GM19438 (cell line): ENCODE measurements at regions not wholly inside any gene's neighbourhood (a gene's known extent, or its start where the extent isn't known, plus 50 kb on each side); places are given as distances from the start of the nearest gene placed in this dataset.
"Not testable (repeated sequence)": the region's sequence is repeated elsewhere in the genome, so short reads cannot be mapped to it uniquely, and the experiment has no call there.

Source experiments
- ATAC-seq: cut with Tn5 transposase; IDR thresholded peaks from one replicate; pipeline ENCODE4 v1.9.1; 2021; ENCODE audit warnings: low read depth; ENCODE audit not compliant: unreplicated experiment

- no peak for ATAC-seq
These were observed 1985.7 kb upstream of the PRR20A start for GRCh38 chr13:55155046-55155445.

GRCh38 chr13:55159765-55160164 is 1981.0 kb upstream of the PRR20A start:
- no peak for ATAC-seq

- ATAC-seq: no peak
These were observed 1979.9 kb upstream of the PRR20A start for GRCh38 chr13:55160867-55161266.

- not testable (repeated sequence) for ATAC-seq
These were observed 1962.1 kb upstream of the PRR20A start for GRCh38 chr13:55178582-55178981.

GRCh38 chr13:55190996-55191395 is 1949.7 kb upstream of the PRR20A start:
- no peak for ATAC-seq

GRCh38 chr13:55199134-55199533 is 1941.6 kb upstream of the PRR20A start:
- no peak for ATAC-seq

- ATAC-seq: no peak
These were observed 1925.8 kb upstream of the PRR20A start for GRCh38 chr13:55214841-55215345.

DNA sequence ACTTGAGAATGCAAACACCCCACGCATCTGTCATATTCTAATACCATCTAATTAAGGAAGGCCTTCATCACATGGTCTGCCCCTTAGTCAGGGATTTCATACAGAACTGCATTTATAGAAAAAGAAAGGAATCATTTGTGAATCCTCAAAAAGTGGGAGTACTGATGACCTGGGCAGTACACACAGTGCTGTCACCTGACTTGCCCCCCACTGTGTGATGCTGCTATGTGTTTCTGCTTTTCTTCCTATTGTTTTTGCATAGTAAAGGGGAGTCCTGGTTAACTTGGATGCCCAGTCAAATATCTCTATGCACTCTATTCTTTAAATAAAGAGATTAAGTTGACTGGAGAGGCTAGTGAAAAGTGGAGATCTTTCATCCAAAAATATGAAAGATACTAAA is 1921.2 kb upstream of the PRR20A start:
- no peak for ATAC-seq

GRCh38 chr13:55229906-55230569 is 1910.7 kb upstream of the PRR20A start:
- ATAC-seq: no peak

- ATAC-seq: no peak
These were observed 1910.2 kb upstream of the PRR20A start for GRCh38 chr13:55230570-55230908.

- no peak for ATAC-seq
These were observed 1906.4 kb upstream of the PRR20A start for GRCh38 chr13:55234311-55234710.

GRCh38 chr13:55245005-55245644 is 1895.6 kb upstream of the PRR20A start:
- no peak for ATAC-seq

DNA sequence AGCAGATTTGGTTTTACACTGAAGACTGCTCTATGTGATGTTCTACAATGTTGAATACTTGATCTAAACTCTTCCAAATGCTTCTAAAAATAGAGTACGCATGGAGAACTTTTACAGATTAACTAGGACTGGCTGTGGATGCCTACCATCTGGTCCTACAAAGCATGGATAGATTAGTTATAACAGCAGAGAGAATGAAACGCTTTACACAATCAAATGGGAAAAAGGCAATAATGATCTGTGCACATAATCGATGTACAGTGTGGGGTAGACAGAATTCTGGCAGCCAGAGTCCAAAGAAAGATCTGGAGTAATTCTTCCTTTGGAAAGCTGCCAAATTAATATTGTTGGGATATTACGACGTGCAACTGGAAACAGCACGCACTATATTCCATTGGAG is 1885.5 kb upstream of the PRR20A start:
- ATAC-seq: no peak

DNA sequence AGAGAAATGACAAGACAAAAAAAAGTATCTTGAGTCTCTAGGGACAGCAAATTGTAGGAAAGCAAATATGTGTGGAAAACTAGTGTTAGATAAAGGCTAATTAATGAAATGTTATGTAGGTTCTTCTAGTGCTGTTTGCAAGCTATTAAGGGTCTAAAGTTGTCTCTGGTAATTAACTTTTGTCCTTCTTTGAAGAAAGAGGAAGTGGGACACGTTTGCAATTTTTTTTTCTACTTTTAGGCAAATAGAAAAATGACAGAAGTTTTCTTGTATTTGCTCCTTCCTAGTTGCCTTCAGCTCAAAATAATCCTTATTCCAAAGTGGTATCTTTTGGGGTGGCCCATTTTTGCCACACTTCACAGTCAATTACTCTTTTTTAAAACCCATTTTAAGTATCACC is 1877.7 kb upstream of the PRR20A start:
- ATAC-seq: no peak

GRCh38 chr13:55266644-55267043 is 1874.1 kb upstream of the PRR20A start:
- ATAC-seq: no peak

- ATAC-seq: no peak
These were observed 1842.5 kb upstream of the PRR20A start for GRCh38 chr13:55298201-55298600.

DNA sequence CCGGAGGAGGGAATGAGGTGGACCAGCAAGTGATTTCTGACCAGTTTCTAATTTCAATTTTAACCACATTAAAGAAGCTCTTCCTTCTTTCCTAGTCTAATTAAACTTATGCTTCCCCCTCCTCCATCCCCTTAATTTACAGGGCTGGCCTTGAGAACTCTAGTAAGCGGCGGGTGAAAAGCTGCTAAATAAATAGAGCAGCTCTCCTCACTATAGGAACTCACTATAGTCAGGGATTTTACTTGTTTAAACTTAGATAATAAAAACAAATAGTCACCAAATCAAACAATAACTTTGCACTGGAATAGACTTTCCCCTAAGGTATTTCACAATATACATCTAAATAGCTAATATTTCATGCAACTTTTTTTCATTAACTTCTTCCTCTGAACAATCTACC is 1838.2 kb upstream of the PRR20A start:
- no peak for ATAC-seq

DNA sequence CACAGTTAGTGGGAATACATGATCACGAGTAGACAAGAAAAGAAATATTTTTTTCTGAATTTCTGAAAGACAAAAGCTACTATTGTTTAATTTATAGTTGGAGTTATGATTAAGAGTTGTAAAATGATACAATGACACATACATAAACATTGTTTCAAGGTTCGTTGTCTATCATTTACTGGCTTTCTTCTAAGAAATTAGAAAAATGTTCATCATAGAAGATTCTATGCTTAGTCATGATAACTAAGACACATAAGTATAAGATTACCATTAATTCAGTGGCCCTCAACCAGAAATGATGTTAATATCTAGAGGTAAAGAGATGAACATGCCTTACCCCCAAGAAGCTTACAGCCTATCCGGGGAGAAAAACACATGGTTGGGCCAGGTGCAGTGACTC is 1832.8 kb upstream of the PRR20A start:
- ATAC-seq: no peak

GRCh38 chr13:55341891-55342290 is 1798.8 kb upstream of the PRR20A start:
- no peak for ATAC-seq

GRCh38 chr13:55345224-55345623 is 1795.5 kb upstream of the PRR20A start:
- no peak for ATAC-seq

- ATAC-seq: no peak
These were observed 1793.2 kb upstream of the PRR20A start for GRCh38 chr13:55347528-55347927.

DNA sequence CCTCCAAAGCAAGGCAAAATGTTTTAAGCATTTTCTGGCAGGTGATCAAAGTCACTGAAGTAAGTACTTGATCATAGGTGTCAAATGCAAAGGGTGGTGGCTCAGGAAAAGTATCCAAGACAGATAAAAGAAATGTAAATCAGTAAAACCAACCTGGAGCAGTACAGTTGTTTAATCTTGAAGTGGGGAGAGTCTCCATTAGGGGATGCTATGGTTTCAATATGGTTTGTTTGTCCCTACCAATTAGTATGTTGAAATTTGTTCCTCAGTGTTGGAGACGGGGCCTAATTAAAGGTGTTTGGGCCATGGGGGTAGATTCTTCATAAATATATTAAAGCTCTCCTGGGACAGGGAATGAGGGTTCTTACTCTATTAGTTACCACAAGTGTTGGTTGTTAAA is 1781.7 kb upstream of the PRR20A start:
- no peak for ATAC-seq
